Ureter (tissue), 1 donor: ENCODE measurements at regions not wholly inside any gene's neighbourhood (a gene's known extent, or its start where the extent isn't known, plus 50 kb on each side); places are given as distances from the start of the nearest gene placed in this dataset.

Experiments
- DNase-seq: peaks from one replicate; pipeline ENCODE4 v3.0.0-alpha.2; 2020; ENCODE audit warnings: low spot score
- donor health status: DM: yes; HTN: yes; CAD: no.

- DNase-seq, result no peak
Measured at GRCh38 chr16:65225488-65225887, 103.6 kb upstream of the CDH11 start.

- no peak for DNase-seq
Measured at GRCh38 chr16:65224994-65225393, 103.1 kb upstream of the CDH11 start.

GRCh38 chr16:65224471-65224870, 102.6 kb upstream of the CDH11 start:
- DNase-seq, result no peak

GRCh38 chr16:65223335-65223734, 101.5 kb upstream of the CDH11 start:
- no peak for DNase-seq

DNA sequence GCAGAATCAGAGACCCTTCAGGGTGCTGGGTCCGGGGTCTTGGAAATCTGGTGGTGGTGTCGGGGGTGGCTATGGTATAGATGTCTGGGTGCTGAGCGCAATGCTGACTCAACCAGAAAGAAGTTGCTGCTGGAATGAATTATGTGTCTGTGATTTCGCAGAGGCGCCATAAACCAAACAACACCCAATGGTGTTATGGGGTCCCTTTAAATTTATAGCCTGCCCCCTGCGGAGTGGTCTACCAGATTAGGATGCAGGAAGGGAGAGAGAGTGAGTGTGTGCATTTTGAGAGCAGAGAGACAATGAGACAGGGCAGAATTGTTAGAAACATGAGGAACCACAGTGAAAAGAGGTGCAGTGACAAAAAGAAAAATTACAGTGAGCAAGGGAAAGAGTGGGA, 100.7 kb upstream of the CDH11 start:
- DNase-seq, result no peak

GRCh38 chr16:65222049-65222448, 100.2 kb upstream of the CDH11 start:
- no peak for DNase-seq

DNA sequence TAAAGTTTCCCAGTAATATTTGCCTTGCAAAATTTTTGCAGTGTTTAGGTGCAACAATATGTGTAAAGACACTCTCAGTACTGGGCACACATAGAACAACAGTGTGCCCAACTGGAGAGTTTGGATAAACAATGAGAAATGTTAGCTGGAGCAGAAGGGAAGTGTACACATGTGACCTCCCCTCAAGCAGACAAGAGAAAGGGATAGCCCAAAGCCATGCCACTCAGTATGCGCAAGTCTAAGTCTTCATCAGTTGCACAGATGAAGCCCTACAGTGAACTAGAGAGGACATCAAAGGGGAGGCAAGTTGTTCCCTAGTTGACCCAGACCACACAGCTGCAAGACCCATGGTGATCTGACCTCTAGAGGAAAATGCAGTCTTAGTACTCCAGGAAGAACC, 97.9 kb upstream of the CDH11 start:
- DNase-seq, result no peak

GRCh38 chr16:65218348-65218747, 96.5 kb upstream of the CDH11 start:
- DNase-seq, result no peak

DNA sequence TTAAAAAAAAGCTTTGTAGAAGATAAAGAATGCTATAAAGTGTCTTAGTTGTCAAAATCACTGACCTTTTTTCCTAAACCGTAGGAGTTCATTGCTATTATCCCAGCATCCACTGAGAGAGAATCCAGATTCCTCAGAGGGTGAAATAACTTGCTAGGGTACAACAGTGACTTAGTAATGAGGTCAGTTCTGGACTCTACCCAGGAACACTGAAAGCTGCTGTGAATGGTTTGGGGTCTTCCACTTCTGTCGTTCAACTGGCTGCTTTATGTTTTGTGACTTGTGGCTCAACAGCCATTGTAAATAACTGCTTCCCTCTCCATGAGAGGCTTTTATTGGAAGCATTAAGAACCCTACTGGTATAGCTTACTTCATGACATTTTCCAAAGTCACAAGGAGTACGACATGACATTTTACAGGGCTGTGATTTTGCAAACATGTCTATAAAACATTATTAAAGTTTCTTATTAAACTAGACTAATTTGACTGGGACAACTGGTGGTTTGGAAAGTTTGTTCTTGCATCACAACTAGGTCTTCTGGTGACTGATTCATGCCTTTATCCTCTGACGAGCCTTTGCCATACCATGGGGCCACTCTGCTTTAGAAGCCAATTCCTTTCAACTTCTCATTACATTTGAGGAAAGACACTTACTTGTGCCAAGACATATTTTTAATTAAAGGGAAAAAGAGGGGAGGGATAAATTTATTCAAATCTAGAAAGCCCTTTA, 92.2 kb upstream of the CDH11 start:
- DNase-seq, result no peak

- no peak for DNase-seq
Measured at GRCh38 chr16:65212791-65213190, 90.9 kb upstream of the CDH11 start.

DNA sequence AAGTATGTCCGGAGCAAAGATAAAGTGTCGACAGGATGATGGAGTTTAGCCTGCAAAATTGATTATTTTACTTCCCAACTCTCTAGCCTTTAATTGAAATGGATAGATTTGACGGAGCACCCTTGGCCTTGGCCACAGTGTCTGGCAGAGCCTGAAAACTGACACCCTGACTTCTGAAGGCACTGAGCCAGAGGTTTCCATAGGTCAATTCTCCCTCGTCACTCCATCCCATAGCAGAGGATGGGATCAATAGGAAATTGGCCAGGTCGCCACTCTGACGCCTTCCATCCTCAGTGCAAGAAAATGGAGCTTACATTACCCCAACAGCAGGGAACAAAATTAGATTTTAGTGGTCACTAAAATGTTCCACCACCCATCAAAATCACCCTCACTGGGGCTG, 90.4 kb upstream of the CDH11 start:
- DNase-seq, result no peak

GRCh38 chr16:65202461-65202860, 80.6 kb upstream of the CDH11 start:
- no peak for DNase-seq

DNA sequence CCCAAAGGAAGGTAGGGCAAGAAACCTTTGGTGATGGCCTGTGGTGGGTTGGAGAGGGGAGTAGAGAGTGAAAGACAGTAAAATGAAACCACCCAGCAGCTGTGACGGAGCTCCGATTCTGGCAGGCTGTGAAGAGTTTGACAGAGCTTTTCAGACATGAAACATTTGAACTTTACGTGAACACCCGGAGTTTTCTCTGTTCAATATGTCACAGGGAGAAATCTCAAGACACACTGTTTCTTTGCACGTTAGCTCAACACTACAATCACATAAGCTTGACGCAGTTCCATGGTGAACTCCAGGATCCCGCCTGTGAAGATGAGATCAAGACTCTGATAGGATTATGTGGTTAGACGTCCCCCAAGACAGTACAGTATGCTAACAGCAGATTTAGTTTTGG, 79.6 kb upstream of the CDH11 start:
- no peak for DNase-seq

DNA sequence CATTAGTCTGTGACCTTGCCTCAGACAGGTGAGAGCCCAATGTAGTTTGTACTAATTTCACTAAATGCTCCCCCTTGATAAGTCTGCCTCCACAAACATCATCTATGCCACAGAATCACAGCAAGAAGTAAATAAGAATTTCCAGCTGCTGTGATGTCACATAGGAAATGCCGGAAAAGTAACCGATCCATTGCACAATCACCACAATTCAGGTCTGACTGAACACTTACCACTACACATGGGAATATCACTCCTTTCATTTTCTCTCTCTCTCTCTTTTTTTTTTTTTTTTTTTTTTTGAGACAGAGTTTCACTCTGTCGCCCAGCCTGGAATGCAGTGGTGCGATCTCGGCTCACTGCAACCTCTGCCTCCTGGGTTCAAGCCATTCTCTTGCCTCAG, 79.0 kb upstream of the CDH11 start:
- no peak for DNase-seq

DNA sequence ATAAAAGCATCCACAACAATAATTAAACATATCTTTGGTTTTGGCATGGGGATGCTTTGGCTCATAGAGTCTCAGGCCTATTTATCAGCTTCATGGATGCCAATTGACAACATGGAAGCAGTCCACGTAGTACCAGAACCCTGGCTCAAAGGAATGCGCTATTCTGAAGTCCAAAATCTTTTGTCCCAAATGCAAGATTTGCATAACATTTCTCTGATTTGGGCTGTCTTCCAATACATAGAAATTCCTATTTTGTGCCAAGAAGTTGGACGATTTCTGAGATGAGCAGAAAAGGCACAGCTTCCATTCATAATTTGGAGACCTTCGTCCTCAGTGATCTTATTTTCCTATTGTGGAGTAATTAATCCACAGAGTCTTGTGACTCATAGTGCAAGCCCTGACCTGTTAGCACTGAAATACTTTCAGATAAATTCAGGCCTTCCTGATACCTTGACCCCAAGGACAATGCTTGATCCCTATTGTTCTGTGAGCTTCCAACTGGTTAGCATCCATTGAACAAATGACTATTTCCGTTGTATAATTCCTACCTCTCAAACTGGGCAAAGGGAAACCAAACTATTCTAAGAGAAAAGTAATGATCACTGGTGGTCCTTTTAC, 78.4 kb upstream of the CDH11 start:
- DNase-seq, result no peak

- no peak for DNase-seq
Measured at GRCh38 chr16:65196420-65197075, 74.7 kb upstream of the CDH11 start.

- no peak for DNase-seq
Measured at GRCh38 chr16:65195998-65196397, 74.1 kb upstream of the CDH11 start.

- no peak for DNase-seq
Measured at GRCh38 chr16:65185241-65185778, 63.4 kb upstream of the CDH11 start.

DNA sequence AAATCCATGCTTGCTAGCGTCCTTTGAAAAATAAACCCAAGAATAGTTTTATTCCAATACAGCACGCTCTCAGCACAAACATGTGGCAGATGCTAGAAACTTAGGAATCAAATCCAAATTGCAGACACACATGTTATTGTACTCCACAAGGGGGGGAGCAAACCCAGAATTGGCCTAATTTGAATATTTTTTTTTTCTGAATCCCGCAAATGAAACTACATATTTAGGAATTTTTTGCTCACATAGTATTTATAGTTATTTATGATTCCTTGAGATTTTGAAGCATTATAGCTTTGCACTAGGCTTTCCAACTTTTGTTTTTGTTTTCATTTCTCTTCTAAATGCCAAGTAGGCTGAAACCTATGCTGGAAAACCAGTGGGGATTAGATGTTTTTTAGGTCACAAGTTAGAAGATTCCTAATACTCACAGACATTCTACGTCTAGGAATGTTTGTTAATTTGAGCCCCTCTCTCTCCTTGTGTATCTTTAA, 59.3 kb upstream of the CDH11 start:
- DNase-seq, result no peak

DNA sequence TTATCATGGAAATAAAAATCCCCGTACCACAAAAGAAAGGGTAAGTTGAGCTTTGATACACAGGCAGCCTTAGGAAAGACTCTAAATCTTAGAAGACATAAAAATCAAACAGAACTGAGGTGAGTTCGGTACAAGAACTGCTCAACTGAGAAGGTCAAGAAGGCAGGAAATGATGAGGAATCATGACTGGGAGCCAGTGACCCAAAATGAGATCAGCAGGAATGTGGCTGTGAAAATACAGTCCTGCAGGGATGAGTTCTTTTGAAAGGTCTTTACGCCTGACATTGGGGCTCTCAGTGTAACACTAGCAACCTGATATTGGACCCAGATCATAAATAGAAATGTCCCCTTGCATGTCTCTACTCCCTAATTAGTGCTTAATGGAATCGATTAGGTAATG, 56.3 kb upstream of the CDH11 start:
- no peak for DNase-seq

GRCh38 chr16:65176603-65177002, 54.7 kb upstream of the CDH11 start:
- no peak for DNase-seq

DNA sequence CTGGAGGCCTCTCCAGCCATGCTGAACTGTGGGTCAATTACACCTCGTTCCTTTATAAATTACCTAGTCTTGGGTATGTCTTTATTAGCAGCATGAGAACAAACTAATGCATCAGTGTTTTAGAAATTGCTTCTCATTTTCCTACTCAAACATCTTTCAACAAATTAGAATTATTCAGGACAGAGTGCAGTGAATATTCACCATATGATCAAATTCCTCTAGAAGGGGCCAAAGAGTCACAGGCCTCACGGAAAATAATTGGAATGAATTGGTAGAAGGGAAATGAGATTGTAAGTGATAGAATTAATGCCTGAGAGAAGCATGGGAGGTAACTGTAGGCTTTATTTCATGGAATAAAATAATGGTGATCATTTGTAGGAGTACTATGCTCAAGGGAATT, 50.5 kb upstream of the CDH11 start:
- no peak for DNase-seq
